BE2C (cell line): ENCODE measurements at regions not wholly inside any gene's neighbourhood (a gene's known extent, or its start where the extent isn't known, plus 50 kb on each side); places are given as distances from the start of the nearest gene placed in this dataset.
"Not testable (repeated sequence)": the region's sequence is repeated elsewhere in the genome, so short reads cannot be mapped to it uniquely, and the experiment has no call there.

ENCODE experiments used
- DNase-seq: peaks from one replicate; pipeline ENCODE4 v3.0.0-alpha.2; 2020
- H3K27me3 ChIP-seq: fragments of 250-450 bp; sonication (Bioruptor Pico); 2 replicates; pipeline ENCODE4 v1.5.1; 2020; ENCODE audit warnings: mild to moderate bottlenecking
- H3K36me3 ChIP-seq: fragments of 250-450 bp; sonication (Bioruptor Pico); 2 replicates; pipeline ENCODE4 v1.5.1; 2020; ENCODE audit warnings: mild to moderate bottlenecking
- H3K4me1 ChIP-seq: fragments of 250-450 bp; sonication (Bioruptor Pico); 2 replicates; pipeline ENCODE4 v1.5.1; 2020
- H3K4me3 ChIP-seq: 2 replicates; pipeline ENCODE4 v1.5.1; 2011; ENCODE audit warnings: low read depth, low read length
- H3K9me3 ChIP-seq: fragments of 250-450 bp; sonication (Bioruptor Pico); 2 replicates; pipeline ENCODE4 v1.5.1; 2020

DNA sequence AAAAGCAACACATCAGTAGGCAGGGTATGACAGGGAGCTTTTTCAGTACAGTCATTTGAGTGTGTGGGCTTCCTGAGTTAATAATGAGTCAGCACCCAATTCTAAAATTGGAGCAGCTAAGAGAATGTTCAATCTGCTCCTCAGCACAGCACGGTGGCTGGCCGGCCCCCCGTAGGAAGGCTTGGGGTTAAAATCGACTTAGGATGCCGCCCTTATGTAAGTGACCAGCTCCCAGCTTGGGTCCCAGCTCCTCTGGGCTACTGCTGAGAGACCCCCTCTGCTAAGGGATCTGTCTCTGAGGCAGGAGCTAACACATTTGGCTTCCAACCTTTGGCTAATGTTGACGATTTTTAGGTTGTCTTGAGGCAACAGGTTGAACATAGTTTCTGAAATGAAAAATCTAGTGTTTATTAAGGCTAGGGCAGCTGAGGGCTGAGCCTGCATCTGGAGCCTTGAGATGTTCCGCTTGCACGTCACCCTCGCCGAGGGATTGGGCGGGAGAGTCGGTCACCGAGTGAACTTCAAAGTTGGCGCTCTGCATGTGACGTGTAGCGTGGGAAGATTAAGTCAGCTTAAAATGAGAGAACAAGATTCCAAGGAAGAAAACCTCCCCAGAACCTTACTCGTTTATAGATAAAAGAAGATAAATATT lies 291.3 kb upstream of the PLGLB2 start:
- not testable (repeated sequence) for H3K36me3 ChIP-seq, H3K4me3 ChIP-seq, H3K4me1 ChIP-seq, DNase-seq, H3K27me3 ChIP-seq, H3K9me3 ChIP-seq

DNA sequence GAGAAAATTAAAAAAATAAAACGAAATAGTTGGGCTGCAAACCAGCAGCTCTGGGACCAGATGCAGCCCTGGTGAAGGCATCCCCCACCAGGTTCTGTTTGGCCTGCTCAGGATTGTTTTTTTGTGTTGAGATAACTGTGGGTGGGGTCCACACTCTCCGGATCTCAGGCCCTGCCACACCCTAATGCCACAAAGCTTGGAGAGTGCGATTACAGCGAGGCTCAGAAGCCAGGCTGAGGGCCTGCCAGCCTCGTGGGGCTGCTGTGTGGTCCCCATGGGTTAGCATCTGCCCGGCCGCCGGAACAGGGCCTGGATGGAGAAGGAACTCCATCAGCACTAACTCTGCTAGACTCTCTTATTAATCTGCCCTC lies 290.8 kb upstream of the PLGLB2 start:
- not testable (repeated sequence) for H3K4me3 ChIP-seq, H3K9me3 ChIP-seq, H3K36me3 ChIP-seq, H3K27me3 ChIP-seq, DNase-seq, H3K4me1 ChIP-seq

DNA sequence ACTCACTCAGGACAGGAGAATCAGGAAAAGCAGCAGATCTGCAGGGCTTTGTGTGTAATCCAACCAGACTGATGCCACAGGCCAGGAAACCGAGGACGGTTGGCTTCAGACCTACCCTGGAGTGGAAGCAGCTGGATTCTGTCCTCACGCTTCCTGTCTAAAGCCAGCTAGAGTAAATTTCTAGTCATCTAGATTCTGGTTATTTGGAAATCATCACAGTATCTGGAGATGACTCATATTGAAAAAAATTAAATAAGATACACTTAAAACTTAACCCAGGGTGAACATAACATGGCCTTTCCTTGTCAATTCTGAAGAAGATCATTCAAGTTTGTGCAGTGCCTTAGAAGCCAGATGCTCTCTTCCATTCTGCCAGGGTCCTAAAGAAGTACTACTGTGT lies 288.9 kb upstream of the PLGLB2 start:
- not testable (repeated sequence) for DNase-seq, H3K36me3 ChIP-seq, H3K27me3 ChIP-seq, H3K4me3 ChIP-seq, H3K4me1 ChIP-seq, H3K9me3 ChIP-seq

DNA sequence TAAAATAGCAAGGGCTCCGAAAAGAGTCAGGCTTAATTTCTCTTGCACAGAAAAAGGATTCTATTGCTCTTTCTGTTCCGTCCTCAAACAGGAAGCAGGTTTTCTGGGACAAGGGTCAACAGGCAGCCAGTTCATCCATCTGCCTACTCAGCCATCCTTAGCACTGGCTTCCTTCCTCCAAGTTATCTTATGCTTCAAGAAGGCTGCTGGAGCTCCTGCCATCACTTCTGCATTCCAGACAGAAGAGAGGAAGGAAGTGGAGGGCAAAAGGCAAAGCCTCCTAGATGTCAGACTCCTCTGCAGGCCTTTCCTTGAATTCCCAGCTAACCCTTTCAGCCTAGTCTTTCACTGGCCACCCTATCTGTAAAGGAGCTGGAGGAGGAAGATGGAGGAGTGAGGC lies 287.8 kb upstream of the PLGLB2 start:
- H3K9me3 ChIP-seq, H3K4me1 ChIP-seq, DNase-seq, H3K4me3 ChIP-seq, H3K27me3 ChIP-seq, H3K36me3 ChIP-seq: not testable (repeated sequence)

DNA sequence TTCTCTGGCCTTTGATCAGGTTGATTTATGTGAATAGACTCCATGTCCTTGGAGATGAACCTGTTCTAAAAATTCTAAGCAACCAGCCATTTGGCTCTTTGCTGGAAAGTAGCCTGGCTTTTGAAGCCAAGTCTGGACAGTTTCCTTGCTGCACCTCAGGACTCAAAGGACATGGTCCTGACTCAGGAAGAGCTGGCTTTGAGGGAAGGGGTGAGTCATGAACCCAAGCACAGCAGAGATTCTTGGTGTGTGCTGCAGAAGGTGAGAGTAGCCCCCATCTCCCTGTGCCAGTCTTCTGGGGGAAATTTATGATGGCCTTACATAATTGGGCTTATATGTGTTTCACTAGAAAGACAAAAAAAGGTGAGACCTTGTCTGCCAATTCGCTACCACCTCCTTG lies 287.2 kb upstream of the PLGLB2 start:
- H3K4me3 ChIP-seq, H3K36me3 ChIP-seq, H3K4me1 ChIP-seq, DNase-seq, H3K9me3 ChIP-seq, H3K27me3 ChIP-seq: not testable (repeated sequence)

DNA sequence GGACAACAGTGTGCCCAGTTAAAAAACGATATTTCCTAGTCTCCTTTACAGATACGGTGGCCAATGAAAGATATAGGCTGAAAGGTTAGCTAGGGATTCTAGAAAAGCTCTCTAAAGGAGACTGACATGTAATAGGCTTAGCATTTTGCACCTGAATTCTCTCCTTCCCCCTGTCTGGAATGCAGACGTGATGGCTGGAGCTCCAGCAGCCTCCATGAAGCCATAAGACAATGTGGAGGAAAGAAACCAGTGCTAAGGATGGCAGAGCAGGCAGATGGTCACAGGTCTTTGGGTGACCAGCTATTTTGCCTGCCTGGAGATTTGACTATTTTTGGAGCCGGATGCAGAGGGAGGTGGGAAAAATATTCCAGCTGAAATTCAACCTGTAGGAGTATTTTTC lies 286.2 kb upstream of the PLGLB2 start:
- H3K4me3 ChIP-seq, H3K27me3 ChIP-seq, H3K36me3 ChIP-seq, H3K9me3 ChIP-seq, DNase-seq, H3K4me1 ChIP-seq: not testable (repeated sequence)

DNA sequence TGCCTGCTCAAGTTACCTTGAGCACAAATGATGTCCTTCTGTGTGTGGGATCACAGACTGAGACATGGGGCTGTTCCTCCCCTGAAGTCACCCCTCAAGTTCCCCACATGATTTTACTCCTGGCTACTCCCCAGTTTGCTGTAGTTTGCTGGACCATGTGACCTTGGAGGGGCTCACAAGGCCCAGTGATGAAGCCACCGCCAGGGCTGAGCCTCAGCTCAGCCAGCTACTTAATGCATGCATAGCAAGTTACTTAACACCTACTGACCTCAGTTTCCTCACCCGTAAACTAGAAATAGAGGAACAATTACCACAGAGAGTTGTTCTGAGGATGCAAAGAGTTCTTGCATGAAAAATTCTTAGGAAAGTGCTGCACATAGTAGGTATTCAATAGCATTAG lies 283.7 kb upstream of the PLGLB2 start:
- H3K4me1 ChIP-seq, H3K27me3 ChIP-seq, H3K9me3 ChIP-seq, DNase-seq, H3K4me3 ChIP-seq, H3K36me3 ChIP-seq: not testable (repeated sequence)

DNA sequence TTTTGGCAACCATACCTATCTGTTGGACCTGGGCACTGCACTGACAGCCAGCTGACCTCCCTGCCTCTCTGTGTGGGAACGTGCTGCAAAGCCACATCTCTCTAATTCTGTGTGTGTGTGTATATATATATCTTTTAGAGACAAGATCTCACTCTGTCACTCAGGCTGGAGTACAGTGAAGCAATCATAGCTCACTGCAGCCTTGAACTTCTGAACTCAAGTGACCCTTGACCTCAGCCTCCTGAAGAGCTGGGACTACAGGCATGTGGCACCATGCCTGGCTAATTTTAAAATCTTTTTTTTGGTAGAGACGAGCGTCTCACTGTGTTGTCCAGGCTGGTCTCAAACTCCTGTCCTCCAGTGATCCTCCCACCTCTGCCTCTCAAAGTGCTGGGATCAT lies 282.2 kb upstream of the PLGLB2 start:
- H3K9me3 ChIP-seq, H3K36me3 ChIP-seq, H3K27me3 ChIP-seq, H3K4me1 ChIP-seq, H3K4me3 ChIP-seq, DNase-seq: not testable (repeated sequence)

DNA sequence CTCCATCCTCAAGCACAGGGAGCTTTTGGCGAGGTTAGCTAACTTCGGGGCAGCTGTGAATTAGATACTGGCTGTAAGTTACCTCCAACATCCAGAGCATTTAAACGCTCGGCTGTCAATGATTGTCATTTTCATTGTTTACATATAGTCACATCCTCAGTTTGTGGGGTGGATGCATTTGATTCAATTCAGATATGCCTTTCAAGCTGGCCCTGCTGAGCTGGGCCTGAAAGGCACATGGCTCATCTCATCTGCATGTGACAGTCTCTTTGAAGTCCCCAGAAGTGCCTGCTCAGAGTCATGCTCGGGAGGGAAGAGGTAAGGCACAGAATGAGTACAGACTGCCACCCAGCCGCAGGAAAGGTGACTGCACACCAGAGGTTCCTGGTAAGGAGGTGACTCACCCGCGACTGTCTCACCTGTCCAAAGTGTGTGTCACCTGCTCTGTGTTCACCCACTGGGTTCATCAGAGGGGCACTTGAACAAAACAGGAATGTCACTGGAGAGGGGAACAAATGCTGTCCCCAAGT lies 281.2 kb upstream of the PLGLB2 start:
- DNase-seq, H3K27me3 ChIP-seq, H3K36me3 ChIP-seq, H3K4me1 ChIP-seq, H3K9me3 ChIP-seq, H3K4me3 ChIP-seq: not testable (repeated sequence)

DNA sequence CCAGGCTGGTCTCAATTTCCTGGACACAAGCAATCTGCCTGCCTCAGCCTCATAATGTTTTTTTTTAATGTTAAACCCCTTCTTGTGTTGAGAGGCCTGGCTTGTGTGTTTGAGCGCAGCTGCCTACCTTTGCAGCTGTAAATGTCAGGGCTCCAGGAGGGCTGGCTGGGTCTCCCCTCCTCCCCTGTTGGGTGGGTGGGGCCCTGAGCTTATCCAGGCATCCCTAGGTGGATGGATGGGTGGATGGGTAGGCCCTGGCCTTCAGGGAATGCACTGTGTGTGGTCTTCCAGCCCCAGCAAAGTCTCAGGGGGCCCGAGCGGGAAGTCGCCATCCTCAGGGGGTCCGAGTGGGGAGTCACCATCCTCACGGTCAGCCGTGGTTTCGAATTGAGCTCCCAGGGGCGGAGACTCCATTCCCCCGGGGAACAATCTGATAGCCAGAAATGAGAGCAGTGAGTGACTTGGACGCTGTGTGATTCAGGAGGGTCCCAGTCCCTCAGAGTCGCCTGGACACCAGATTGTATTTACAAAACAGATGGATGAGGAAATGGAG lies 279.4 kb upstream of the PLGLB2 start:
- not testable (repeated sequence) for H3K9me3 ChIP-seq, DNase-seq, H3K27me3 ChIP-seq, H3K4me3 ChIP-seq, H3K36me3 ChIP-seq, H3K4me1 ChIP-seq

DNA sequence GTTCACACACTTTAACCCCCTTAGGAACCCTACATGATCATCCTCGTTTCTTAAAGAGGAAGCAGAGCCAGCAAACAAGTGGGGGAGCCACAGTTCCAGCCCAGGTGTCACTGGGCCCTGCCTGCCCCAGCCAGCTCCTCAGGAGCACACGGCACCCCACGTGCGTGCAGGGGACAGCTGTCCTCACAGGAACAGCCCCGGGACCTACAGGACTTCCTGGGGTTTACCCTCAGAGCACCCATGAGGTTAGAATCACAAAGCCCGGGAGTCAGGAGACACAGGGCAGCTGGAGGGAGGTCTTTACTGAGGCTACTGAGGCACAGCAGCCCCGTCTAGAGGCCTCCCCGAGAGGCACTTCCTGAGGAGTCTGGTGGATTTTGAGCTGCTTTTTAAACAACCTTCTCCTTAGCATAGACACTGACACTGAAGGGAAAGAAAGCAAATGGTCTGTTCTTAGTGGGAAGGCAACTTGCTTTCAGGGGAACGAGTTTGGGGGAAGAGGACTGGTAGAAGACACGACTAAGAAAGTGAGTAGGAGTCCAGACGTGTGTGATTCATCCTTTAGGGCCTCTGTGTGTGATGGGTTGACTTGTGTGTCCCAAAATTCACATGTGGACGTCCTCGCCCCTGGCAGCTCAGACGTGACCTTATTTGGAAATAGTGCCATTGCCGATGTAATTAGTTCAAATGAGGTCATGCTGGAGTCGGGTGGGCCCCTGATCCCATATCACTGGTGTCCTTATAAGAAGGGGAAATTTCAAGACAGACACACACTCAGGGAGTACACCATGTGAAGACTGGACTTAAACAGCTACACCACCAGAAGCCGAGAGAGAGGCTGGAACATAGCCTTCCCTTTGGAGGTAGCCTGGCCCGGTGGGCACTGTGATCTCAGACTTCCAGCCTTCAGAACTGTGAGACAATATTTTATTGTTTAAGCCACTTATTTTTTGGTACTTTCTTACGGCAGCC lies 278.4 kb upstream of the PLGLB2 start:
- DNase-seq, H3K4me1 ChIP-seq, H3K27me3 ChIP-seq, H3K9me3 ChIP-seq, H3K36me3 ChIP-seq, H3K4me3 ChIP-seq: not testable (repeated sequence)

DNA sequence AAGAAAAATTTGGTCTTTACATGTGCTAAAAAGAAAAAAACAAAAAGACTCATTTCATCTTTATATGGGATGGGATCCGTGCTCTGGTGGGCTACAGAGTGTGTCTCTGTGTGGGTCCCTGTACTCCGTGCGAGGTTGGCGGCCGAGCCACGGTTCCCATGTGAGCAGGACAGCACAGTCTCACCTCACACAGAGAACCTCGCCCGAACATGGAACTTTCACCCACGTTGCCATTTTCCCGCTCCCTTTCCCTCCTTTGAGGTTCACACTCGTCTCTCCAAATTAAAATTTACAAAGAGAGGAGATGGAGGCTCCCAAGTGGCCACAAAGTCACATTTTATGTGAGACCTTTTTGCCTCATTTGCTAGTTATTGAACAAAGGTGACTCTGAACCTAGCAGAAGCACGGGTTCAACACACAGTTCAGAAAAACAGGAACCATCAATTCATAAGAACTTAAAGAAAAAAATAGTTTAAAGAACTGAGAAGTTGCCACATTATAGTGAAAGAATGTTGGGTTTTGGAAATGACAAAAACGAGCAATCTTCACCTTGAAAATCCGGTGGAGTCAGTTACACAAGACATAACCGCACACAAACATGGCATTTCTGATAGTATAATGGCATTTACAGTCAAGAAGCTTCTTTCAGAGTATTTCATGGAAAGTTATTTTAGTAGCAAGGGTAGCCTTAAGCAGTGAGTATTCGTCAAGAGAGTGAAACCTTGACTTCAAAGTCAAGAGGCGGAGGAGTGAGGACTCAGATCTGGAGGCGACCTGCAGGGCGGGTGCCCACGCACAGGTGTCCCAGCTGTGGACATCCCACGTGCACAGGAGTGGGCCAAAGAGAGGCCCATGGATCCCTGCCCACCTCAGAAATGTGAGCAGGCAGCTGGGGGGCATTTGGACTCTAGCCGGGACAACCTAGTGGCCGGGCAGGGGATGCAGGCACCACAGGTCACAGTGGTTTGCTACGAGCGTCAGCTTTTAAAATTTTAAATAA lies 277.2 kb upstream of the PLGLB2 start:
- H3K4me1 ChIP-seq, H3K9me3 ChIP-seq, H3K4me3 ChIP-seq: not testable (repeated sequence)

DNA sequence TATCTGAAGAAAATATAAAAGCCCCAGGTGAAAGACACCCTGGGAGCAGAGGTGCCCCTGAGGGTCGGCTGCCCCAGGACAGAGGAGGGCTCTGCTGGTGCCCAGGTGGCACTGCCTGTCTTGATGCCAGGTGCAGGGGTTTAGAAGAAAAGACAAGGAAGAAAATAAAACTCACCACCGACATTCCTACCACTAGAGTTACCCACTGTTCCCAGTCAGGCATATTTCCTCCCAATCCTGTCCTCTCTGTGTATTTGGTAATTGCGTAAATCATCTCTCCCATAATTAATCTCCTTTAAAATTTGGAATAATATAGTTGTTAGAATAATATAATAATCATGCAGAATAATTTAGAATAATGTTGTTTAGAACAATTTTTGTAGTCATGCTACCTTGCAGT lies 276.4 kb upstream of the PLGLB2 start:
- not testable (repeated sequence) for H3K4me3 ChIP-seq, DNase-seq, H3K9me3 ChIP-seq, H3K4me1 ChIP-seq, H3K27me3 ChIP-seq, H3K36me3 ChIP-seq

More for the DNA sequence above, 277.2 kb upstream of the PLGLB2 start:
- not testable (repeated sequence) for H3K36me3 ChIP-seq, H3K27me3 ChIP-seq, DNase-seq

DNA sequence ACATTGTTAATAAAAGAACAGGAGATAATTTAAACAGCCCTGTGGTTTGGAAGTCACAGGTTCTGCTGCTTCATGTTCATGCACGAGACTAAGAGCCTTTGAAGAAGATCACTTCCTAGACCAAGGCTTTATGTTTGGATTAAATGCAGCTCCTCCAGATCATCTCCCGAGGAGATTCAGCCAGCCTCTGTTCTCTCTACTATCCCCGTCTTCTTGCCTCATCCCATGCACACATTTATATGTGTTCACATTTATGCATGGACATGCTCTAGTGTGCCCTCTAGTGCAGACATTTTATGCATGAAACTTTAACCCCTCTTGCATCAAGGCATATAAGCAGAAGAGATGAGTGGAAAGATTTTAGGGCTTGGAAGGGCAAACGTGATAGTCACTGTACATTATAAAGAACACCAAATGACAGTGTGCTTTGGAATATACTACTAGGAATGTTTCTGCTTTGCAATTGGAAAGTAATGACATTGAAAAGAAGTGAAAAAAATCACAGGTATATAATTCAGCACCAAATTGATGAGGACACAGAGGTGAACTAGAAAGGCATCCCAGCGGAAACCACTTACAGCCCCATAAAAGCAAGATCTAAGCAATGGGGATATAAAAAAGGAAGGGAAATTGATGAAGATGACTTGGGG lies 271.5 kb upstream of the PLGLB2 start:
- H3K9me3 ChIP-seq, H3K27me3 ChIP-seq, H3K4me1 ChIP-seq, DNase-seq, H3K4me3 ChIP-seq, H3K36me3 ChIP-seq: not testable (repeated sequence)

DNA sequence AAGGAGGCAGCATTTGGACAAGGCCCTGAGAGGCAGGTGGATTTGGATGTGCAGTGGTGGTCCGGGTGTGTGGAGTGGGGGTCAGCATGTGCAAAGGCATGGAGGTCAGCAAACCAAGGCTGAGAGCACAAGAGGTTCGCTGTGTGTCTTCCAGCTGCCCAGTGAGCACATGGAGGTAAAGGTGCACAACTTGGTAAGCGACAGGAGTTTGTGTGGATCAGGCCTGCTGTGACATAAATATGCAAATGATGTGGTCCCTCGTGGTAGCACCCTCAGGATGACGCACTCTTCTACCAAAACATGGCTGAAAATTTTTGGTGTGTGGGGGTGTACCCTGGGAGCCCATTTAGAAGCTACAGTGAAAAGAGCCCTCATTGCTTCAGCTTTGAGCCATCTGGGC lies 271.0 kb upstream of the PLGLB2 start:
- DNase-seq, H3K9me3 ChIP-seq, H3K27me3 ChIP-seq, H3K4me3 ChIP-seq, H3K36me3 ChIP-seq, H3K4me1 ChIP-seq: not testable (repeated sequence)
